SH-SY5Y (cell line): ENCODE measurements at regions not wholly inside any gene's neighbourhood (a gene's known extent, or its start where the extent isn't known, plus 50 kb on each side); places are given as distances from the start of the nearest gene placed in this dataset.

Source experiments
- GATA2 ChIP-seq: IDR thresholded peaks from 2 replicates; pipeline ENCODE4 v1.6.1; 2011; ENCODE audit warnings: mild to moderate bottlenecking, low read depth, low read length
- GATA3 ChIP-seq: IDR thresholded peaks from 2 replicates; pipeline ENCODE4 v1.6.1; 2011; ENCODE audit warnings: low read depth, mild to moderate bottlenecking, low read length, moderate library complexity

- TF ChIP-seq GATA2 = no peak
- TF ChIP-seq GATA3 = no peak
Observed at GRCh38 chr5:158464383-158464782, 605.4 kb upstream of the CLINT1 start.
